Keratinocyte (primary cell): ENCODE measurements at regions not wholly inside any gene's neighbourhood (a gene's known extent, or its start where the extent isn't known, plus 50 kb on each side); places are given as distances from the start of the nearest gene placed in this dataset.

ENCODE experiments used
- CTCF ChIP-seq, 3 experiments: IDR thresholded peaks in 1 of 3; conservative IDR thresholded peaks in 1 of 3; optimal IDR thresholded peaks in 1 of 3; 2 replicates in 2 of 3; 3 replicates in 1 of 3; pipeline versions ENCODE3 to v1.5.1; 2011; ENCODE audit warnings: low read length in 3 of 3, mild to moderate bottlenecking in 3 of 3, moderate library complexity in 2 of 3, control low read depth in 1 of 3, inconsistent platforms in 1 of 3; ENCODE audit not compliant: insufficient read depth in 2 of 3; ENCODE audit errors: extremely low read depth in 1 of 3
- EZH2 ChIP-seq: IDR thresholded peaks from one replicate; pipeline ENCODE4 v1.6.1; 2012; ENCODE audit warnings: inconsistent platforms, mild to moderate bottlenecking, low read length, moderate library complexity

GRCh38 chr13:33545492-33545891 is 259.9 kb upstream of the STARD13 start:
- no peak for TF ChIP-seq CTCF (optimal IDR thresholded peaks at IDR 0.05 in 1 of 3, IDR thresholded peaks at IDR 0.05 in 1 of 3, conservative IDR thresholded peaks at IDR 0.05 in 1 of 3; ENCODE audit: extremely low read depth in 1 of 3, insufficient read depth in 2 of 3, low read length in 3 of 3)
- TF ChIP-seq EZH2, result no peak
